Stimulated activated effector memory CD8-positive, alpha-beta T cell treated with anti-CD3 and anti-CD28 coated beads, Interleukin-12 subunit alpha, Interleukin-12 subunit beta, amount 100 ng/mL, for 72 hours (primary cell): ENCODE measurements at regions not wholly inside any gene's neighbourhood (a gene's known extent, or its start where the extent isn't known, plus 50 kb on each side); places are given as distances from the start of the nearest gene placed in this dataset.

Source experiments
- ATAC-seq: fragments of 150-1000 bp; cut with Tn5 transposase; 2 replicates; pipeline ENCODE4 v1.10.0; 2021
- DNase-seq, 2 donors: peaks; one replicate each; pipeline ENCODE4 v3.0.0; 2021 to 2022; ENCODE audit warnings: low spot score in 2 of 2
- H3K27ac Mint-ChIP-seq: one replicate; pipeline ENCODE4 v1.8.0; 2022; ENCODE audit warnings: mild to moderate bottlenecking, mixed read lengths
- H3K36me3 Mint-ChIP-seq: one replicate; pipeline ENCODE4 v1.8.0; 2022; ENCODE audit warnings: mild to moderate bottlenecking, mixed read lengths
- H3K4me1 Mint-ChIP-seq: one replicate; pipeline ENCODE4 v1.8.0; 2022; ENCODE audit warnings: mixed read lengths
- H3K4me3 Mint-ChIP-seq: one replicate; pipeline ENCODE4 v1.8.0; 2022; ENCODE audit warnings: mild to moderate bottlenecking, mixed read lengths
- H3K9me3 Mint-ChIP-seq: one replicate; pipeline ENCODE4 v1.8.0; 2022; ENCODE audit warnings: mixed read lengths

GRCh38 chr3:10738688-10739372, 77.2 kb upstream of the SLC6A11 start:
- no peaks in the 10 kb centered on the region for H3K36me3 Mint-ChIP-seq
- DNase-seq (peak; percentile 64 to 88), ATAC-seq (peak; percentile 70)
- H3K4me1 Mint-ChIP-seq: peaks cover 12% of the 10 kb centered on the region
- peaks cover 6% of the 10 kb centered on the region for H3K9me3 Mint-ChIP-seq
- H3K27ac Mint-ChIP-seq: no peak overlapping the region
- peak overlapping the region; percentile 21 for H3K4me3 Mint-ChIP-seq

- no peak for DNase-seq
Measured at GRCh38 chr3:10740954-10741353, 75.1 kb upstream of the SLC6A11 start.

GRCh38 chr3:10741891-10742671, 73.9 kb upstream of the SLC6A11 start:
- H3K36me3 Mint-ChIP-seq: no peaks in the 10 kb centered on the region
- peaks cover 12% of the 10 kb centered on the region for H3K4me1 Mint-ChIP-seq
- ATAC-seq: no peak
- H3K27ac Mint-ChIP-seq: no peak overlapping the region
- no peaks in the 10 kb centered on the region for H3K9me3 Mint-ChIP-seq
- H3K4me3 Mint-ChIP-seq: no peak overlapping the region
- no peak for DNase-seq

More at GRCh38 chr3:10740954-10741353, 75.1 kb upstream of the SLC6A11 start:
- Mint-ChIP-seq H3K4me3 (no peak overlapping the region), H3K4me1 (peaks cover 12% of the 10 kb centered on the region), H3K27ac (no peak overlapping the region), H3K36me3 (no peaks in the 10 kb centered on the region), H3K9me3 (no peaks in the 10 kb centered on the region)
- no peak for ATAC-seq

GRCh38 chr3:10743366-10744097, 72.5 kb upstream of the SLC6A11 start:
- Mint-ChIP-seq H3K4me1 (peaks cover 7% of the 10 kb centered on the region), H3K27ac (no peak overlapping the region), H3K4me3 (no peak overlapping the region), H3K36me3 (no peaks in the 10 kb centered on the region), H3K9me3 (no peaks in the 10 kb centered on the region)
- no peak for DNase-seq
- peak; percentile 22 for ATAC-seq

- Mint-ChIP-seq H3K36me3 (no peaks in the 10 kb centered on the region), H3K4me3 (no peak overlapping the region), H3K27ac (no peak overlapping the region), H3K4me1 (peaks cover 4% of the 10 kb centered on the region), H3K9me3 (no peaks in the 10 kb centered on the region)
- DNase-seq: peak in 1 of 2 donors; percentile 59
- peak; percentile 59 for ATAC-seq
Measured at GRCh38 chr3:10744098-10744465, 71.9 kb upstream of the SLC6A11 start.

- Mint-ChIP-seq H3K9me3 (no peaks in the 10 kb centered on the region), H3K4me1 (no peaks in the 10 kb centered on the region), H3K27ac (no peak overlapping the region), H3K4me3 (no peak overlapping the region), H3K36me3 (no peaks in the 10 kb centered on the region)
- ATAC-seq: no peak
- no peak for DNase-seq
Measured at GRCh38 chr3:10745392-10745791, 70.6 kb upstream of the SLC6A11 start.

- Mint-ChIP-seq H3K4me1 (no peaks in the 10 kb centered on the region), H3K36me3 (no peaks in the 10 kb centered on the region), H3K27ac (no peak overlapping the region), H3K9me3 (no peaks in the 10 kb centered on the region), H3K4me3 (no peak overlapping the region)
- ATAC-seq (no peak), DNase-seq (no peak)
Measured at GRCh38 chr3:10746001-10746400, 70.0 kb upstream of the SLC6A11 start.

GRCh38 chr3:10746684-10747083, 69.3 kb upstream of the SLC6A11 start:
- ATAC-seq: no peak
- Mint-ChIP-seq H3K27ac (no peak overlapping the region), H3K9me3 (no peaks in the 10 kb centered on the region), H3K4me1 (no peaks in the 10 kb centered on the region), H3K36me3 (no peaks in the 10 kb centered on the region), H3K4me3 (no peak overlapping the region)
- DNase-seq: no peak

GRCh38 chr3:10747341-10747740, 68.7 kb upstream of the SLC6A11 start:
- ATAC-seq (no peak), DNase-seq (no peak)
- Mint-ChIP-seq H3K4me3 (no peak overlapping the region), H3K4me1 (no peaks in the 10 kb centered on the region), H3K27ac (no peak overlapping the region), H3K36me3 (no peaks in the 10 kb centered on the region), H3K9me3 (no peaks in the 10 kb centered on the region)

GRCh38 chr3:10748040-10748439, 68.0 kb upstream of the SLC6A11 start:
- ATAC-seq (no peak), DNase-seq (no peak)
- Mint-ChIP-seq H3K4me3 (no peak overlapping the region), H3K4me1 (no peaks in the 10 kb centered on the region), H3K36me3 (no peaks in the 10 kb centered on the region), H3K27ac (no peak overlapping the region), H3K9me3 (no peaks in the 10 kb centered on the region)

- ATAC-seq (no peak), DNase-seq (peak in 1 of 2 donors; percentile 60)
- Mint-ChIP-seq H3K9me3 (no peaks in the 10 kb centered on the region), H3K4me1 (peaks cover 7% of the 10 kb centered on the region), H3K4me3 (no peak overlapping the region), H3K36me3 (no peaks in the 10 kb centered on the region), H3K27ac (no peak overlapping the region)
Measured at GRCh38 chr3:10753964-10754363, 62.1 kb upstream of the SLC6A11 start.

GRCh38 chr3:10756546-10756945, 59.5 kb upstream of the SLC6A11 start:
- no peak for DNase-seq
- ATAC-seq: no peak
- H3K9me3 Mint-ChIP-seq: no peaks in the 10 kb centered on the region

GRCh38 chr3:10757021-10757820, 58.8 kb upstream of the SLC6A11 start:
- H3K27ac Mint-ChIP-seq: peak overlapping the region; percentile 76
- DNase-seq: no peak
- H3K4me1 Mint-ChIP-seq: peaks cover 7% of the 10 kb centered on the region
- no peak overlapping the region for H3K4me3 Mint-ChIP-seq
- no peaks in the 10 kb centered on the region for H3K9me3 Mint-ChIP-seq
- peak; percentile 84 for ATAC-seq
- no peaks in the 10 kb centered on the region for H3K36me3 Mint-ChIP-seq

More at GRCh38 chr3:10756546-10756945, 59.5 kb upstream of the SLC6A11 start:
- Mint-ChIP-seq H3K4me1 (peaks cover 7% of the 10 kb centered on the region), H3K27ac (no peak overlapping the region), H3K36me3 (no peaks in the 10 kb centered on the region), H3K4me3 (no peak overlapping the region)

- peak; percentile 79 for ATAC-seq
- no peak overlapping the region for H3K4me3 Mint-ChIP-seq
- H3K9me3 Mint-ChIP-seq: no peaks in the 10 kb centered on the region
- DNase-seq: no peak
- peak overlapping the region; percentile 76 for H3K27ac Mint-ChIP-seq
- H3K4me1 Mint-ChIP-seq: peaks cover 7% of the 10 kb centered on the region
- no peaks in the 10 kb centered on the region for H3K36me3 Mint-ChIP-seq
Measured at GRCh38 chr3:10757821-10758130, 58.3 kb upstream of the SLC6A11 start.
